AG04450 (cell line): ENCODE measurements at regions not wholly inside any gene's neighbourhood (a gene's known extent, or its start where the extent isn't known, plus 50 kb on each side); places are given as distances from the start of the nearest gene placed in this dataset.

Experiments used
- CTCF ChIA-PET: fragments of 300-600, 350-600 bp; formaldehyde crosslinking; extraction: SDS; loops from one replicate; lab custom pipeline; 2022; ENCODE audit warnings: antibody characterized with exemption, inconsistent platforms; lab: Charles Lee
- POLR2A ChIA-PET: fragments of 350-600 bp; formaldehyde crosslinking; extraction: SDS; loops from one replicate; lab custom pipeline; 2021; ENCODE audit warnings: antibody characterized with exemption, inconsistent platforms; lab: Yijun Ruan, JAX
- DNase-seq: peaks from one replicate; pipeline ENCODE4 v3.0.0-alpha.2; 2011; ENCODE audit warnings: low read depth, low spot score
- H3K27ac ChIP-seq: one replicate; pipeline ENCODE4 v1.5.1; 2012; ENCODE audit warnings: low read depth, low read length, control low read depth
- H3K27me3 ChIP-seq: one replicate; pipeline ENCODE4 v1.6.0; 2012; ENCODE audit warnings: low read length; ENCODE audit not compliant: control insufficient read depth, insufficient read depth
- H3K4me3 ChIP-seq: 2 replicates; pipeline ENCODE4 v1.5.1; 2011; ENCODE audit warnings: mild to moderate bottlenecking, low read depth, low read length, control low read depth
- H3K9me3 ChIP-seq: 2 replicates; pipeline ENCODE4 v1.5.1; 2012; ENCODE audit warnings: low read length; ENCODE audit not compliant: control insufficient read depth, insufficient read depth
- CTCF ChIP-seq: IDR thresholded peaks from 2 replicates; pipeline ENCODE4 v1.5.1; 2011; ENCODE audit warnings: low read depth, low read length, control low read depth, inconsistent platforms

- Histone ChIP-seq H3K27ac (no peak overlapping the region), H3K4me3 (no peak overlapping the region), H3K9me3 (no peaks in the 10 kb centered on the region), H3K27me3 (no peaks in the 10 kb centered on the region)
- no peak for DNase-seq
- no peak for TF ChIP-seq CTCF
- POLR2A ChIA-PET = no interaction called here
- CTCF ChIA-PET = interaction anchor here (3.7 kb wide), 1 partner anchor 16 kb away, joined by 19 read pairs; no protein-coding TSS in a partner anchor
Observed at GRCh38 chr4:80141543-80141942, 55.8 kb upstream of the PRDM8 start.

GRCh38 chr4:80140194-80140593 is 57.1 kb upstream of the PRDM8 start:
- Histone ChIP-seq H3K27ac (no peak overlapping the region), H3K9me3 (no peaks in the 10 kb centered on the region), H3K27me3 (no peaks in the 10 kb centered on the region), H3K4me3 (no peak overlapping the region)
- DNase-seq = no peak
- ChIA-PET CTCF (interaction anchor here (1.2 to 3.7 kb wide), 2 partner anchors 15 to 44 kb away, joined by 3 to 19 read pairs; no protein-coding TSS in a partner anchor), POLR2A (no interaction called here)
- TF ChIP-seq CTCF = no peak

GRCh38 chr4:80139671-80140070 is 57.6 kb upstream of the PRDM8 start:
- no peak for DNase-seq
- ChIA-PET CTCF (interaction anchor here (1.2 to 3.7 kb wide), 2 partner anchors 14 to 45 kb away, joined by 3 to 19 read pairs; no protein-coding TSS in a partner anchor), POLR2A (no interaction called here)

GRCh38 chr4:80138551-80139538 is 58.5 kb upstream of the PRDM8 start:
- H3K27ac ChIP-seq = peak overlapping the region; percentile 33
- DNase-seq = no peak

More at GRCh38 chr4:80139671-80140070, 57.6 kb upstream of the PRDM8 start:
- no peaks in the 10 kb centered on the region for H3K9me3 ChIP-seq
- H3K4me3 ChIP-seq = no peak overlapping the region
- no peak overlapping the region for H3K27ac ChIP-seq
- H3K27me3 ChIP-seq = no peaks in the 10 kb centered on the region
- TF ChIP-seq CTCF = no peak

More at GRCh38 chr4:80138551-80139538, 58.5 kb upstream of the PRDM8 start:
- CTCF ChIA-PET = interaction anchor here (3.7 kb wide), 1 partner anchor 13 kb away, joined by 19 read pairs; no protein-coding TSS in a partner anchor
- no peaks in the 10 kb centered on the region for H3K27me3 ChIP-seq
- no peaks in the 10 kb centered on the region for H3K9me3 ChIP-seq
- no peak for TF ChIP-seq CTCF
- POLR2A ChIA-PET = no interaction called here
- no peak overlapping the region for H3K4me3 ChIP-seq
